ENCODE measurements at regions not wholly inside any gene's neighbourhood (a gene's known extent, or its start where the extent isn't known, plus 50 kb on each side); places are given as distances from the start of the nearest gene placed in this dataset.
"Not testable (repeated sequence)": the region's sequence is repeated elsewhere in the genome, so short reads cannot be mapped to it uniquely, and the experiment has no call there.

GRCh38 chr12:74722709-74723108 is 185.1 kb downstream of the ATXN7L3B start:
- in situ Hi-C loops (cut with MboI; ENCODE audit: low pct_unique_long_range_greater_than_20kb in 2 of 9, low sequenced_read_pairs in 9 of 9, unreplicated experiment in 9 of 9), result no loop called here
- no peak overlapping the region for H3K27ac ChIP-seq
- ATAC-seq (replicated peaks in 6 of 8), result no peak
- no peak overlapping the region for H3K4me3 ChIP-seq
- no peaks in the 10 kb centered on the region for H3K4me1 ChIP-seq (replicated peaks in 1 of 2)
- WGBS, 10 experiments, result 0 to 83% (median 51%) methylated on average over 1 to 3 of the region's 3 CpGs; no CpG with 5 or more reads in 6 of the 10 experiments

GRCh38 chr12:74725154-74725553 is 187.5 kb downstream of the ATXN7L3B start:
- Histone ChIP-seq H3K4me1 (replicated peaks in 1 of 2) (no peaks in the 10 kb centered on the region), H3K27ac (no peak overlapping the region), H3K4me3 (no peak overlapping the region)
- in situ Hi-C loops (cut with MboI; ENCODE audit: low pct_unique_long_range_greater_than_20kb in 2 of 9, low sequenced_read_pairs in 9 of 9, unreplicated experiment in 9 of 9), result no loop called here
- ATAC-seq (replicated peaks in 6 of 8), result no peak
- WGBS, 10 experiments, result 0 to 100% (median 75%) methylated on average over 1 of the region's 1 CpG; no CpG with 5 or more reads in 1 of the 10 experiments

- no peak overlapping the region for H3K27ac ChIP-seq
- H3K4me3 ChIP-seq, result no peak overlapping the region
- in situ Hi-C loops (cut with MboI; ENCODE audit: low pct_unique_long_range_greater_than_20kb in 2 of 9, low sequenced_read_pairs in 9 of 9, unreplicated experiment in 9 of 9), result no loop called here
- ATAC-seq (replicated peaks in 6 of 8), result no peak
- peaks cover 7 to 17% of the 10 kb centered on the region in 2 donors for H3K4me1 ChIP-seq (replicated peaks in 1 of 2)
Observed at GRCh38 chr12:74728006-74728405, 190.4 kb downstream of the ATXN7L3B start.

- Histone ChIP-seq H3K4me3 (no peak overlapping the region), H3K27ac (no peak overlapping the region), H3K4me1 (replicated peaks in 1 of 2) (peaks cover 9 to 19% of the 10 kb centered on the region in 2 donors)
- 10 to 100% (median 32%) methylated on average over 1 to 5 of the region's 5 CpGs for WGBS, 10 experiments
- peak in 5 of 8 experiments; percentile 51 to 74 (median 57) for ATAC-seq (replicated peaks in 6 of 8)
- in situ Hi-C loops (cut with MboI; ENCODE audit: low pct_unique_long_range_greater_than_20kb in 2 of 9, low sequenced_read_pairs in 9 of 9, unreplicated experiment in 9 of 9), result no loop called here
Observed at GRCh38 chr12:74732164-74732784, 194.6 kb downstream of the ATXN7L3B start.

GRCh38 chr12:74732826-74733225 is 195.2 kb downstream of the ATXN7L3B start:
- H3K27ac ChIP-seq, result no peak overlapping the region
- peaks cover 9 to 19% of the 10 kb centered on the region in 2 donors for H3K4me1 ChIP-seq (replicated peaks in 1 of 2)
- in situ Hi-C loops (cut with MboI; ENCODE audit: low pct_unique_long_range_greater_than_20kb in 2 of 9, low sequenced_read_pairs in 9 of 9, unreplicated experiment in 9 of 9), result no loop called here
- WGBS, 10 experiments, result 0 to 67% (median 28%) methylated on average over 1 to 5 of the region's 5 CpGs; no CpG with 5 or more reads in 4 of the 10 experiments
- no peak overlapping the region for H3K4me3 ChIP-seq
- peak in 5 of 8 experiments; percentile 28 to 58 (median 45) for ATAC-seq (replicated peaks in 6 of 8)

- Histone ChIP-seq H3K4me1 (replicated peaks in 1 of 2) (no peaks in the 10 kb centered on the region), H3K4me3 (no peak overlapping the region), H3K27ac (no peak overlapping the region)
- in situ Hi-C loops (cut with MboI; ENCODE audit: low pct_unique_long_range_greater_than_20kb in 2 of 9, low sequenced_read_pairs in 9 of 9, unreplicated experiment in 9 of 9), result no loop called here
- 0 to 93% (median 89%) methylated on average over 2 to 4 of the region's 4 CpGs; no CpG with 5 or more reads in 1 of the 10 experiments for WGBS, 10 experiments
- ATAC-seq (replicated peaks in 6 of 8), result peak in 2 of 8 experiments; percentile 31 to 86
Observed at GRCh38 chr12:74741112-74741511, 203.5 kb downstream of the ATXN7L3B start.

GRCh38 chr12:74747305-74747704 is 209.7 kb downstream of the ATXN7L3B start:
- Histone ChIP-seq H3K27ac (no peak overlapping the region), H3K4me3 (no peak overlapping the region), H3K4me1 (replicated peaks in 1 of 2) (no peaks in the 10 kb centered on the region)
- in situ Hi-C loops (cut with MboI; ENCODE audit: low pct_unique_long_range_greater_than_20kb in 2 of 9, low sequenced_read_pairs in 9 of 9, unreplicated experiment in 9 of 9), result no loop called here
- ATAC-seq (replicated peaks in 6 of 8), result peak in 1 of 8 experiments; percentile 44

- ATAC-seq (replicated peaks in 6 of 8), result no peak
- in situ Hi-C loops (cut with MboI; ENCODE audit: low pct_unique_long_range_greater_than_20kb in 2 of 9, low sequenced_read_pairs in 9 of 9, unreplicated experiment in 9 of 9), result no loop called here
- no peak overlapping the region for H3K4me3 ChIP-seq
- no peak overlapping the region for H3K27ac ChIP-seq
- 0 to 100% (median 51%) methylated on average over 1 of the region's 1 CpG; no CpG with 5 or more reads in 2 of the 10 experiments for WGBS, 10 experiments
- H3K4me1 ChIP-seq (replicated peaks in 1 of 2), result no peaks in the 10 kb centered on the region
Observed at GRCh38 chr12:74751441-74751840, 213.8 kb downstream of the ATXN7L3B start.

- ATAC-seq (replicated peaks in 6 of 8), result no peak
- H3K4me1 ChIP-seq (replicated peaks in 1 of 2), result no peaks in the 10 kb centered on the region
- in situ Hi-C loops (cut with MboI; ENCODE audit: low pct_unique_long_range_greater_than_20kb in 2 of 9, low sequenced_read_pairs in 9 of 9, unreplicated experiment in 9 of 9), result no loop called here
- 0 to 97% (median 60%) methylated on average over 2 to 3 of the region's 3 CpGs; no CpG with 5 or more reads in 2 of the 10 experiments for WGBS, 10 experiments
- no peak overlapping the region for H3K4me3 ChIP-seq
- no peak overlapping the region for H3K27ac ChIP-seq
Observed at GRCh38 chr12:74752215-74752614, 214.6 kb downstream of the ATXN7L3B start.

- no peak overlapping the region for H3K27ac ChIP-seq
- in situ Hi-C loops (cut with MboI; ENCODE audit: low pct_unique_long_range_greater_than_20kb in 2 of 9, low sequenced_read_pairs in 9 of 9, unreplicated experiment in 9 of 9), result no loop called here
- H3K4me1 ChIP-seq (replicated peaks in 1 of 2), result no peaks in the 10 kb centered on the region
- no peak overlapping the region for H3K4me3 ChIP-seq
- no peak for ATAC-seq (replicated peaks in 6 of 8)
Observed at GRCh38 chr12:74770552-74770951, 232.9 kb downstream of the ATXN7L3B start.

- no peak overlapping the region for H3K4me3 ChIP-seq
- H3K27ac ChIP-seq, result no peak overlapping the region
- ATAC-seq (replicated peaks in 6 of 8), result no peak
- H3K4me1 ChIP-seq (replicated peaks in 1 of 2), result no peaks in the 10 kb centered on the region
- WGBS, 10 experiments, result 11 to 100% (median 82%) methylated on average over 1 of the region's 1 CpG; no CpG with 5 or more reads in 3 of the 10 experiments
- in situ Hi-C loops (cut with MboI; ENCODE audit: low pct_unique_long_range_greater_than_20kb in 2 of 9, low sequenced_read_pairs in 9 of 9, unreplicated experiment in 9 of 9), result no loop called here
Observed at GRCh38 chr12:74775276-74775675, 237.6 kb downstream of the ATXN7L3B start.

- ATAC-seq (replicated peaks in 6 of 8), result no peak
- WGBS, 10 experiments, result 0 to 96% (median 80%) methylated on average over 1 to 5 of the region's 7 CpGs; no CpG with 5 or more reads in 1 of the 10 experiments
- H3K27ac ChIP-seq, result no peak overlapping the region
- in situ Hi-C loops (cut with MboI; ENCODE audit: low pct_unique_long_range_greater_than_20kb in 2 of 9, low sequenced_read_pairs in 9 of 9, unreplicated experiment in 9 of 9), result no loop called here
- no peak overlapping the region for H3K4me3 ChIP-seq
- peaks cover 0 to under 1% of the 10 kb centered on the region in 2 donors for H3K4me1 ChIP-seq (replicated peaks in 1 of 2)
Observed at GRCh38 chr12:74776378-74776777, 238.7 kb downstream of the ATXN7L3B start.

- no peak overlapping the region for H3K4me3 ChIP-seq
- peaks cover 0 to 6% of the 10 kb centered on the region in 2 donors for H3K4me1 ChIP-seq (replicated peaks in 1 of 2)
- WGBS, 10 experiments, result 0 to 86% (median 75%) methylated on average over 1 to 2 of the region's 2 CpGs; no CpG with 5 or more reads in 2 of the 10 experiments
- H3K27ac ChIP-seq, result no peak overlapping the region
- peak in 2 of 8 experiments; percentile 38 to 51 for ATAC-seq (replicated peaks in 6 of 8)
- in situ Hi-C loops (cut with MboI; ENCODE audit: low pct_unique_long_range_greater_than_20kb in 2 of 9, low sequenced_read_pairs in 9 of 9, unreplicated experiment in 9 of 9), result no loop called here
Observed at GRCh38 chr12:74780182-74780849, 242.7 kb downstream of the ATXN7L3B start.

- ATAC-seq (replicated peaks in 6 of 8); H3K4me1 ChIP-seq (replicated peaks in 1 of 2); H3K27ac ChIP-seq; H3K4me3 ChIP-seq; in situ Hi-C loops (cut with MboI; ENCODE audit: low pct_unique_long_range_greater_than_20kb in 2 of 9, low sequenced_read_pairs in 9 of 9, unreplicated experiment in 9 of 9): not testable (repeated sequence)
- WGBS, 10 experiments, result 0 to 67% (median 40%) methylated on average over 1 of the region's 1 CpG; no CpG with 5 or more reads in 5 of the 10 experiments
Observed at GRCh38 chr12:74780850-74781241, 243.2 kb downstream of the ATXN7L3B start.

Data from motor neuron (in vitro differentiated cells).